HCT116 (cell line): ENCODE measurements at regions not wholly inside any gene's neighbourhood (a gene's known extent, or its start where the extent isn't known, plus 50 kb on each side); places are given as distances from the start of the nearest gene placed in this dataset.

ENCODE experiments used
- ATAC-seq: fragments of 200-7000 bp; cut with Tn5 transposase; 2 replicates; pipeline ENCODE4 v1.9.1; 2020; ENCODE audit warnings: mild to moderate bottlenecking, moderate library complexity
- BruUV-seq: library from RNA; stranded (reverse); fragments of 400-500 nt; replicated peaks from 2 replicates; lab custom pipeline; 2021; lab: Mats Ljungman, UMichigan
- CTCF ChIA-PET: fragments of 300-600 bp; sonication (Branson Sonifier 250); formaldehyde crosslinking; loops from one replicate; lab custom pipeline; 2021; ENCODE audit warnings: antibody characterized with exemption; lab: Charles Lee
- POLR2A ChIA-PET: fragments of 300-600, 350-600 bp; sonication (Branson Sonifier 250); formaldehyde crosslinking; loops from one replicate; lab custom pipeline; 2021; ENCODE audit warnings: antibody characterized with exemption; lab: Charles Lee
- RAD21 ChIA-PET, 2 experiments: fragments of 300-600 bp; sonication (Branson Sonifier 250); formaldehyde crosslinking; loops; one replicate each; lab custom pipeline; 2023; ENCODE audit warnings: low total read pairs in 2 of 2; ENCODE audit not compliant: uncharacterized antibody in 2 of 2, unreplicated experiment in 2 of 2, low non-redundant PET in 1 of 2; lab: Charles Lee
- DNase-seq: peaks from one replicate; pipeline ENCODE4 v3.0.0-alpha.2; 2010; ENCODE audit warnings: low read depth, low spot score
- H2AFZ ChIP-seq: fragments of 200-600 bp; shearing (Covaris generic), sonication (generic); 2 replicates; pipeline ENCODE4 v1.6.1; 2017; ENCODE audit warnings: low read depth, mixed run types, mixed read lengths, antibody characterized with exemption, low read length; ENCODE audit not compliant: poor library complexity, severe bottlenecking
- H3K27ac ChIP-seq: 2 replicates; pipeline ENCODE4 v1.5.1; 2012; ENCODE audit warnings: low read depth, low read length
- H3K27me3 ChIP-seq: fragments of 200-600 bp; sonication (generic); 2 replicates; pipeline ENCODE4 v1.6.1; 2016; ENCODE audit warnings: mixed run types, low read length, mixed read lengths; ENCODE audit not compliant: insufficient read depth
- H3K36me3 ChIP-seq, 2 experiments: fragments of 200-500 bp in 1 of 2; fragments of 200-600 bp in 1 of 2; sonication (Bioruptor generic) in 1 of 2; sonication (generic) in 1 of 2; 2 replicates each; pipeline versions ENCODE4 v1.5.1 to v1.6.1; 2014 to 2016; ENCODE audit warnings: low read length in 2 of 2, inconsistent platforms in 1 of 2, mixed read lengths in 1 of 2, mixed run types in 1 of 2; ENCODE audit not compliant: insufficient read depth in 2 of 2, control insufficient read depth in 1 of 2
- H3K4me1 ChIP-seq, 2 experiments: fragments of 200-600 bp in 1 of 2; sonication (generic) in 1 of 2; 2 replicates each; pipeline versions ENCODE4 v1.5.1 to v1.6.1; 2012 to 2017; ENCODE audit warnings: low read length in 2 of 2, inconsistent platforms in 1 of 2, mild to moderate bottlenecking in 1 of 2, mixed read lengths in 1 of 2, mixed run types in 1 of 2, moderate library complexity in 1 of 2; ENCODE audit not compliant: insufficient read depth in 2 of 2, control insufficient read depth in 1 of 2
- H3K4me2 ChIP-seq: fragments of 200-600 bp; sonication (generic); 2 replicates; pipeline ENCODE4 v1.6.1; 2017; ENCODE audit warnings: mixed run types, low read length, mixed read lengths
- H3K4me3 ChIP-seq, 2 experiments: fragments of 200-600 bp in 1 of 2; sonication (generic) in 1 of 2; replicated peaks in 1 of 2; 2 replicates each; pipeline ENCODE4 v1.5.1; 2011 to 2016; ENCODE audit warnings: low read length in 2 of 2, control low read depth in 1 of 2, low read depth in 1 of 2, mild to moderate bottlenecking in 1 of 2, mixed read lengths in 1 of 2, mixed run types in 1 of 2
- H3K79me2 ChIP-seq: fragments of 200-600 bp; sonication (generic); 2 replicates; pipeline ENCODE4 v1.6.1; 2017; ENCODE audit warnings: mild to moderate bottlenecking, mixed run types, low read length, moderate library complexity, mixed read lengths; ENCODE audit not compliant: insufficient read depth
- H3K9ac ChIP-seq: fragments of 200-600 bp; sonication (generic); 2 replicates; pipeline ENCODE4 v1.6.1; 2016; ENCODE audit warnings: low read length, mixed read lengths
- H3K9me2 ChIP-seq: fragments of 200-600 bp; sonication (generic), shearing (Covaris generic); 2 replicates; pipeline ENCODE4 v1.6.1; 2017; ENCODE audit warnings: mixed run types, mild to moderate bottlenecking, moderate library complexity; ENCODE audit not compliant: insufficient read depth
- H3K9me3 ChIP-seq, 2 experiments: fragments of 200-500 bp in 1 of 2; fragments of 200-600 bp in 1 of 2; sonication (Bioruptor generic) in 1 of 2; sonication (generic) in 1 of 2; 2 replicates each; pipeline ENCODE4 v1.6.1; 2014 to 2017; ENCODE audit warnings: low read length in 2 of 2, mixed read lengths in 2 of 2, inconsistent platforms in 1 of 2, low read depth in 1 of 2, mild to moderate bottlenecking in 1 of 2, mixed run types in 1 of 2, moderate library complexity in 1 of 2; ENCODE audit not compliant: control insufficient read depth in 1 of 2, insufficient read depth in 1 of 2
- H4K20me1 ChIP-seq: fragments of 200-600 bp; sonication (generic), shearing (Covaris generic); 2 replicates; pipeline ENCODE4 v1.6.1; 2017; ENCODE audit warnings: mixed run types, mild to moderate bottlenecking, moderate library complexity; ENCODE audit not compliant: insufficient read depth
- EGR1 ChIP-seq: IDR thresholded peaks from 2 replicates; pipeline ENCODE4 v1.6.1; 2012; ENCODE audit warnings: low read depth
- EZH2 ChIP-seq: fragments of 200-600 bp; sonication (generic); IDR thresholded peaks from 2 replicates; pipeline ENCODE4 v1.6.1; 2017; ENCODE audit warnings: antibody characterized with exemption, mixed run types
- EZH2phosphoT487 ChIP-seq: fragments of 200-600 bp; IDR thresholded peaks from 2 replicates; pipeline ENCODE4 v1.6.1; 2018; ENCODE audit warnings: antibody characterized with exemption, borderline replicate concordance
- FOSL1 ChIP-seq: IDR thresholded peaks from 2 replicates; pipeline ENCODE4 v1.6.1; 2012; ENCODE audit warnings: low read depth
- JUND ChIP-seq: IDR thresholded peaks from 2 replicates; pipeline ENCODE4 v1.6.1; 2012
- RAD21 ChIP-seq: IDR thresholded peaks from 2 replicates; pipeline ENCODE4 v1.6.1; 2012; ENCODE audit warnings: low read depth, mild to moderate bottlenecking
- YY1 ChIP-seq: IDR thresholded peaks from 2 replicates; pipeline ENCODE4 v1.6.1; 2011; ENCODE audit warnings: low read length, low read depth, moderate library complexity, mild to moderate bottlenecking; ENCODE audit not compliant: insufficient replicate concordance; ENCODE audit errors: extremely low read depth
- ZNF274 ChIP-seq: fragments of 200-500 bp; sonication (Bioruptor generic); IDR thresholded peaks from 2 replicates; pipeline ENCODE4 v1.6.1; 2014; ENCODE audit warnings: mild to moderate bottlenecking, low read depth, low read length, inconsistent platforms
- intact Hi-C: fragments of 100-400 bp; cut with micrococcal nuclease; formaldehyde crosslinking; loops from 2 replicates; pipeline ENCODE4 v1.10.0; 2022
- TF ChIP-seq, protein P1 (sequence below): IDR thresholded peaks from 2 replicates; pipeline ENCODE4 v1.6.1; 2011; ENCODE audit warnings: mild to moderate bottlenecking, low read length, moderate library complexity; ENCODE audit not compliant: insufficient replicate concordance; ENCODE audit errors: extremely low read depth
- TF ChIP-seq, protein P2 (sequence below), 3 experiments: fragments of 200-600 bp in 1 of 3; sonication (generic) in 1 of 3; IDR thresholded peaks in 2 of 3; conservative IDR thresholded peaks in 1 of 3; 2 replicates each; pipeline ENCODE4 v1.5.1; 2012 to 2017; ENCODE audit warnings: low read depth in 2 of 3, low read length in 2 of 3, antibody characterized with exemption in 1 of 3, borderline replicate concordance in 1 of 3, control low read depth in 1 of 3, mild to moderate bottlenecking in 1 of 3, mixed read lengths in 1 of 3, mixed run types in 1 of 3, moderate library complexity in 1 of 3; ENCODE audit not compliant: insufficient read depth in 1 of 3
- TF ChIP-seq, protein P3 (sequence below): IDR thresholded peaks from 2 replicates; pipeline ENCODE4 v1.6.1; 2012
- TF ChIP-seq, protein P4 (sequence below): IDR thresholded peaks from 2 replicates; pipeline ENCODE4 v1.6.1; 2012; ENCODE audit warnings: low read depth

DNA sequence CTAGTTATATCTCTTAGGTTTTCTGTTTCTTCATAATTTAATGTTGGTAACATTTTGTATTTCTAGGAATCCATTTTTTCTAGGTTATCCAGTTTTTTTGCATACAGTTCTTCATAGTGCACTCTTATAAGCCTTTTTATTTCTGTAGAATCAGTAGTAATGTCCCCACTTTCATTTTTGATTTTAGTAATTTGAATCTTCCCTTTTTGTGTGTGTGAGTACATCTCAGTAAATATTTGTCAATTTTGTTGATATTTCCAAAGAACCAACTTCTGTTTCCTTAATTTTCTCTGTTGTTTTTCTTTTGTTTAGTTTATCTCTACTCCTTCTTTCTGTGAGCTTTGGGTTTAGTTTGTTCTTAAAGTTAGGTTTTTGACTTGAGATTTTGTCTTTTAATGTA lies 507.3 kb upstream of the RGS6 start:
- Histone ChIP-seq H3K36me3 (0 out of 4 replicates have a peak, but pooled peaks cover 0 to 4% of the 10 kb centered on the region in 2 experiments), H3K79me2 (peaks cover 5% of the 10 kb centered on the region), H3K27ac (no peak overlapping the region), H3K9ac (no peak overlapping the region), H4K20me1 (no peaks in the 10 kb centered on the region), H2AFZ (no peak overlapping the region), H3K4me1 (no peaks in the 10 kb centered on the region), H3K4me2 (no peak overlapping the region), H3K9me2 (no peaks in the 10 kb centered on the region), H3K27me3 (no peaks in the 10 kb centered on the region), H3K9me3 (peaks cover 0 to 8% of the 10 kb centered on the region in 2 experiments; a peak in 1 of 4 replicates), H3K4me3 (no peak overlapping the region)
- DNase-seq = no peak
- ChIA-PET POLR2A (no interaction called here), CTCF (no interaction called here), RAD21 (no interaction called here)
- TF ChIP-seq JUND (no peak), YY1 (no peak), FOSL1 (no peak), ZNF274 (no peak), EZH2phosphoT487 (no peak), EZH2 (no peak), EGR1 (no peak), RAD21 (no peak)
- TF ChIP-seq, protein P1, sequence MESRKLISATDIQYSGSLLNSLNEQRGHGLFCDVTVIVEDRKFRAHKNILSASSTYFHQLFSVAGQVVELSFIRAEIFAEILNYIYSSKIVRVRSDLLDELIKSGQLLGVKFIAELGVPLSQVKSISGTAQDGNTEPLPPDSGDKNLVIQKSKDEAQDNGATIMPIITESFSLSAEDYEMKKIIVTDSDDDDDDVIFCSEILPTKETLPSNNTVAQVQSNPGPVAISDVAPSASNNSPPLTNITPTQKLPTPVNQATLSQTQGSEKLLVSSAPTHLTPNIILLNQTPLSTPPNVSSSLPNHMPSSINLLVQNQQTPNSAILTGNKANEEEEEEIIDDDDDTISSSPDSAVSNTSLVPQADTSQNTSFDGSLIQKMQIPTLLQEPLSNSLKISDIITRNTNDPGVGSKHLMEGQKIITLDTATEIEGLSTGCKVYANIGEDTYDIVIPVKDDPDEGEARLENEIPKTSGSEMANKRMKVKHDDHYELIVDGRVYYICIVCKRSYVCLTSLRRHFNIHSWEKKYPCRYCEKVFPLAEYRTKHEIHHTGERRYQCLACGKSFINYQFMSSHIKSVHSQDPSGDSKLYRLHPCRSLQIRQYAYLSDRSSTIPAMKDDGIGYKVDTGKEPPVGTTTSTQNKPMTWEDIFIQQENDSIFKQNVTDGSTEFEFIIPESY = no peak
- TF ChIP-seq, protein P2, sequence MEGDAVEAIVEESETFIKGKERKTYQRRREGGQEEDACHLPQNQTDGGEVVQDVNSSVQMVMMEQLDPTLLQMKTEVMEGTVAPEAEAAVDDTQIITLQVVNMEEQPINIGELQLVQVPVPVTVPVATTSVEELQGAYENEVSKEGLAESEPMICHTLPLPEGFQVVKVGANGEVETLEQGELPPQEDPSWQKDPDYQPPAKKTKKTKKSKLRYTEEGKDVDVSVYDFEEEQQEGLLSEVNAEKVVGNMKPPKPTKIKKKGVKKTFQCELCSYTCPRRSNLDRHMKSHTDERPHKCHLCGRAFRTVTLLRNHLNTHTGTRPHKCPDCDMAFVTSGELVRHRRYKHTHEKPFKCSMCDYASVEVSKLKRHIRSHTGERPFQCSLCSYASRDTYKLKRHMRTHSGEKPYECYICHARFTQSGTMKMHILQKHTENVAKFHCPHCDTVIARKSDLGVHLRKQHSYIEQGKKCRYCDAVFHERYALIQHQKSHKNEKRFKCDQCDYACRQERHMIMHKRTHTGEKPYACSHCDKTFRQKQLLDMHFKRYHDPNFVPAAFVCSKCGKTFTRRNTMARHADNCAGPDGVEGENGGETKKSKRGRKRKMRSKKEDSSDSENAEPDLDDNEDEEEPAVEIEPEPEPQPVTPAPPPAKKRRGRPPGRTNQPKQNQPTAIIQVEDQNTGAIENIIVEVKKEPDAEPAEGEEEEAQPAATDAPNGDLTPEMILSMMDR (IDR thresholded peaks at IDR 0.05 in 2 of 3, conservative IDR thresholded peaks at IDR 0.05 in 1 of 3; ENCODE audit: borderline replicate concordance in 1 of 3, insufficient read depth in 1 of 3, low read depth in 2 of 3, low read length in 2 of 3) = no peak
- TF ChIP-seq, protein P3, sequence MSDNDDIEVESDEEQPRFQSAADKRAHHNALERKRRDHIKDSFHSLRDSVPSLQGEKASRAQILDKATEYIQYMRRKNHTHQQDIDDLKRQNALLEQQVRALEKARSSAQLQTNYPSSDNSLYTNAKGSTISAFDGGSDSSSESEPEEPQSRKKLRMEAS = no peak
- TF ChIP-seq, protein P4, sequence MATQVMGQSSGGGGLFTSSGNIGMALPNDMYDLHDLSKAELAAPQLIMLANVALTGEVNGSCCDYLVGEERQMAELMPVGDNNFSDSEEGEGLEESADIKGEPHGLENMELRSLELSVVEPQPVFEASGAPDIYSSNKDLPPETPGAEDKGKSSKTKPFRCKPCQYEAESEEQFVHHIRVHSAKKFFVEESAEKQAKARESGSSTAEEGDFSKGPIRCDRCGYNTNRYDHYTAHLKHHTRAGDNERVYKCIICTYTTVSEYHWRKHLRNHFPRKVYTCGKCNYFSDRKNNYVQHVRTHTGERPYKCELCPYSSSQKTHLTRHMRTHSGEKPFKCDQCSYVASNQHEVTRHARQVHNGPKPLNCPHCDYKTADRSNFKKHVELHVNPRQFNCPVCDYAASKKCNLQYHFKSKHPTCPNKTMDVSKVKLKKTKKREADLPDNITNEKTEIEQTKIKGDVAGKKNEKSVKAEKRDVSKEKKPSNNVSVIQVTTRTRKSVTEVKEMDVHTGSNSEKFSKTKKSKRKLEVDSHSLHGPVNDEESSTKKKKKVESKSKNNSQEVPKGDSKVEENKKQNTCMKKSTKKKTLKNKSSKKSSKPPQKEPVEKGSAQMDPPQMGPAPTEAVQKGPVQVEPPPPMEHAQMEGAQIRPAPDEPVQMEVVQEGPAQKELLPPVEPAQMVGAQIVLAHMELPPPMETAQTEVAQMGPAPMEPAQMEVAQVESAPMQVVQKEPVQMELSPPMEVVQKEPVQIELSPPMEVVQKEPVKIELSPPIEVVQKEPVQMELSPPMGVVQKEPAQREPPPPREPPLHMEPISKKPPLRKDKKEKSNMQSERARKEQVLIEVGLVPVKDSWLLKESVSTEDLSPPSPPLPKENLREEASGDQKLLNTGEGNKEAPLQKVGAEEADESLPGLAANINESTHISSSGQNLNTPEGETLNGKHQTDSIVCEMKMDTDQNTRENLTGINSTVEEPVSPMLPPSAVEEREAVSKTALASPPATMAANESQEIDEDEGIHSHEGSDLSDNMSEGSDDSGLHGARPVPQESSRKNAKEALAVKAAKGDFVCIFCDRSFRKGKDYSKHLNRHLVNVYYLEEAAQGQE = no peak
- no TSS peak for BruUV-seq
- intact Hi-C loops = no loop called here
- ATAC-seq = no peak
